IMR-90 (cell line): ENCODE measurements at regions not wholly inside any gene's neighbourhood (a gene's known extent, or its start where the extent isn't known, plus 50 kb on each side); places are given as distances from the start of the nearest gene placed in this dataset.

Experiments used
- ATAC-seq: fragments of 200-7000 bp; cut with Tn5 transposase; 2 replicates; pipeline ENCODE4 v1.9.1; 2020; ENCODE audit warnings: low read depth, mild to moderate bottlenecking, moderate library complexity
- BruUV-seq: library from RNA; stranded (reverse); fragments of 400-500 nt; replicated peaks from 2 replicates; lab custom pipeline; 2021; lab: Mats Ljungman, UMichigan
- CTCF ChIA-PET: fragments of 300-600 bp; formaldehyde crosslinking; extraction: SDS; loops from one replicate; lab custom pipeline; 2021; ENCODE audit warnings: antibody characterized with exemption; lab: Yijun Ruan, JAX
- POLR2A ChIA-PET: fragments of 300-600 bp; sonication (Branson Sonifier 250); formaldehyde crosslinking; loops from one replicate; lab custom pipeline; 2022; ENCODE audit warnings: antibody characterized with exemption; ENCODE audit not compliant: unreplicated experiment; lab: Charles Lee
- DNase-seq: peaks from one replicate; pipeline ENCODE4 v3.0.0; 2013
- H2AFZ ChIP-seq: replicated peaks from 2 replicates; pipeline ENCODE3; 2013; ENCODE audit warnings: low read length, mild to moderate bottlenecking; ENCODE audit not compliant: poor library complexity
- H2AK5ac ChIP-seq: 2 replicates; pipeline ENCODE4 v1.6.1; 2013; ENCODE audit warnings: low read depth, low read length, inconsistent platforms
- H2AK9ac ChIP-seq: replicated peaks from 2 replicates; pipeline ENCODE3; 2013; ENCODE audit warnings: mild to moderate bottlenecking, low read depth, low read length, moderate library complexity; ENCODE audit not compliant: poor library complexity
- H2BK120ac ChIP-seq: 2 replicates; pipeline ENCODE4 v1.6.1; 2013; ENCODE audit warnings: low read depth, low read length, inconsistent platforms
- H2BK15ac ChIP-seq: 3 replicates; pipeline ENCODE4 v1.6.1; 2013; ENCODE audit warnings: low read depth, low read length, inconsistent platforms
- H2BK20ac ChIP-seq: 2 replicates; pipeline ENCODE4 v1.6.1; 2013; ENCODE audit warnings: low read depth, mild to moderate bottlenecking, inconsistent platforms, low read length, moderate library complexity
- H2BK5ac ChIP-seq: 2 replicates; pipeline ENCODE4 v1.6.1; 2013; ENCODE audit warnings: mild to moderate bottlenecking, low read depth, low read length, inconsistent platforms; ENCODE audit not compliant: poor library complexity, severe bottlenecking
- H3K14ac ChIP-seq: replicated peaks from 2 replicates; pipeline ENCODE4 v1.6.1; 2013; ENCODE audit warnings: low read depth, low read length, inconsistent platforms
- H3K18ac ChIP-seq: 2 replicates; pipeline ENCODE4 v1.6.1; 2013; ENCODE audit warnings: low read depth, low read length, control low read depth
- H3K23ac ChIP-seq: 2 replicates; pipeline ENCODE4 v1.6.1; 2013; ENCODE audit warnings: low read depth, low read length, inconsistent platforms
- H3K27ac ChIP-seq: 2 replicates; pipeline ENCODE4 v1.5.1; 2013; ENCODE audit warnings: mild to moderate bottlenecking, control low read depth, low read length; ENCODE audit not compliant: insufficient read depth
- H3K27me3 ChIP-seq: 2 replicates; pipeline ENCODE4 v1.6.1; 2013; ENCODE audit warnings: low read length; ENCODE audit not compliant: control insufficient read depth, insufficient read depth
- H3K36me3 ChIP-seq: 2 replicates; pipeline ENCODE4 v1.6.1; 2013; ENCODE audit warnings: low read length, mixed read lengths; ENCODE audit not compliant: control insufficient read depth, insufficient read depth
- H3K4ac ChIP-seq: 2 replicates; pipeline ENCODE4 v1.6.1; 2013; ENCODE audit warnings: low read depth, low read length, inconsistent platforms
- H3K4me1 ChIP-seq: 2 replicates; pipeline ENCODE4 v1.6.1; 2013; ENCODE audit warnings: low read length, mixed read lengths; ENCODE audit not compliant: control insufficient read depth, insufficient read depth
- H3K4me2 ChIP-seq: 2 replicates; pipeline ENCODE4 v1.6.1; 2013; ENCODE audit warnings: low read depth, mild to moderate bottlenecking, control low read depth, low read length, moderate library complexity
- H3K4me3 ChIP-seq: 2 replicates; pipeline ENCODE4 v1.5.1; 2013; ENCODE audit warnings: low read depth, mild to moderate bottlenecking, control low read depth, low read length, moderate library complexity; ENCODE audit not compliant: insufficient read depth
- H3K56ac ChIP-seq: 2 replicates; pipeline ENCODE4 v1.6.1; 2013; ENCODE audit warnings: low read length, inconsistent platforms; ENCODE audit not compliant: insufficient read depth; ENCODE audit errors: extremely low read depth
- H3K79me1 ChIP-seq, 2 experiments: 2 replicates each; pipeline ENCODE4 v1.6.1; 2013; ENCODE audit warnings: low read length in 2 of 2, inconsistent platforms in 1 of 2, low read depth in 1 of 2
- H3K9ac ChIP-seq: 2 replicates; pipeline ENCODE4 v1.6.1; 2013; ENCODE audit warnings: low read depth, low read length, control low read depth
- H3K9me1 ChIP-seq: 2 replicates; pipeline ENCODE4 v1.6.1; 2013; ENCODE audit warnings: low read length, inconsistent platforms; ENCODE audit not compliant: insufficient read depth
- H3K9me3 ChIP-seq: 2 replicates; pipeline ENCODE4 v1.6.1; 2013; ENCODE audit warnings: low read length; ENCODE audit not compliant: control insufficient read depth, insufficient read depth
- H4K20me1 ChIP-seq: 2 replicates; pipeline ENCODE4 v1.6.1; 2013; ENCODE audit warnings: low read length, inconsistent platforms; ENCODE audit not compliant: insufficient read depth
- H4K5ac ChIP-seq: 2 replicates; pipeline ENCODE4 v1.6.1; 2013; ENCODE audit warnings: mild to moderate bottlenecking, low read depth, low read length, control low read depth
- H4K8ac ChIP-seq, 2 experiments: 2 replicates each; pipeline ENCODE4 v1.6.1; 2013; ENCODE audit warnings: low read depth in 2 of 2, low read length in 2 of 2, control low read depth in 1 of 2, inconsistent platforms in 1 of 2
- H4K91ac ChIP-seq: 2 replicates; pipeline ENCODE4 v1.6.1; 2013; ENCODE audit warnings: low read depth, low read length, inconsistent platforms; ENCODE audit not compliant: insufficient read depth
- BHLHE40 ChIP-seq: fragments of 150-350 bp; IDR thresholded peaks from 2 replicates; pipeline ENCODE4 v1.6.1; 2016; ENCODE audit warnings: mild to moderate bottlenecking, low read depth, low read length
- CEBPB ChIP-seq: IDR thresholded peaks from 2 replicates; pipeline ENCODE4 v1.6.1; 2012; ENCODE audit warnings: low read depth, low read length, improper control_type of control experiment
- CHD1 ChIP-seq: IDR thresholded peaks from 2 replicates; pipeline ENCODE4 v1.6.1; 2012; ENCODE audit warnings: low read depth, low read length, improper control_type of control experiment
- FOS ChIP-seq: fragments of 150-350 bp; IDR thresholded peaks from 2 replicates; pipeline ENCODE4 v1.6.1; 2016; ENCODE audit warnings: low read depth, low read length
- MAFK ChIP-seq: IDR thresholded peaks from 2 replicates; pipeline ENCODE4 v1.6.1; 2012; ENCODE audit warnings: low read depth, low read length, improper control_type of control experiment
- MAZ ChIP-seq: IDR thresholded peaks from 2 replicates; pipeline ENCODE4 v1.6.1; 2012; ENCODE audit warnings: low read depth, mild to moderate bottlenecking, low read length, improper control_type of control experiment, moderate library complexity, borderline replicate concordance
- MXI1 ChIP-seq: IDR thresholded peaks from 2 replicates; pipeline ENCODE4 v1.6.1; 2012; ENCODE audit warnings: low read depth, mild to moderate bottlenecking, low read length, moderate library complexity, borderline replicate concordance
- NFE2L2 ChIP-seq: fragments of 150-350 bp; IDR thresholded peaks from 2 replicates; pipeline ENCODE4 v1.6.1; 2016; ENCODE audit warnings: low read depth, mild to moderate bottlenecking, low read length
- POLR2A ChIP-seq: IDR thresholded peaks from 2 replicates; pipeline ENCODE4 v1.6.1; 2012; ENCODE audit warnings: mild to moderate bottlenecking, low read depth, low read length
- RAD21 ChIP-seq: IDR thresholded peaks from 2 replicates; pipeline ENCODE4 v1.6.1; 2012; ENCODE audit warnings: low read length, improper control_type of control experiment
- RCOR1 ChIP-seq: IDR thresholded peaks from 2 replicates; pipeline ENCODE4 v1.6.1; 2012; ENCODE audit warnings: mild to moderate bottlenecking, low read length, improper control_type of control experiment; ENCODE audit not compliant: insufficient replicate concordance
- RFX5 ChIP-seq: IDR thresholded peaks from 2 replicates; pipeline ENCODE4 v1.8.0; 2012; ENCODE audit warnings: low read depth, mild to moderate bottlenecking, low read length, moderate library complexity
- SMC3 ChIP-seq: fragments of 150-350 bp; IDR thresholded peaks from 2 replicates; pipeline ENCODE4 v1.6.1; 2016; ENCODE audit warnings: low read depth, mild to moderate bottlenecking, antibody characterized with exemption, low read length, moderate library complexity
- WGBS, 2 experiments: methylation state at CpG; one replicate each; pipeline versions ENCODE4 v1.1.5 to v1.1.7; 2013; ENCODE audit warnings: missing lambda C conversion rate in 2 of 2; ENCODE audit not compliant: insufficient read length in 1 of 2; ENCODE audit errors: extremely low coverage in 2 of 2; 5-methylcytosine and 5-hydroxymethylcytosine counted together
- dilution Hi-C: fragments of 300-500 bp; cut with HindIII; formaldehyde crosslinking; loops from one replicate; pipeline ENCODE4 v1.14.3; 2018; ENCODE audit warnings: low sequenced_read_pairs; ENCODE audit not compliant: unreplicated experiment
- in situ Hi-C: fragments of 300-500 bp; cut with MboI; formaldehyde crosslinking; loops from 3 replicates; pipeline ENCODE4 v1.14.3; 2019; ENCODE audit warnings: low sequenced_read_pairs, inconsistent platforms, mixed read lengths
- intact Hi-C: fragments of 100-400 bp; cut with micrococcal nuclease; formaldehyde crosslinking; loops from 2 replicates; pipeline ENCODE4 v1.10.0; 2022
- TF ChIP-seq, protein P1 (sequence below): fragments of 150-350 bp; IDR thresholded peaks from 2 replicates; pipeline ENCODE4 v1.6.1; 2016; ENCODE audit warnings: low read depth, mild to moderate bottlenecking, low read length, moderate library complexity, borderline replicate concordance
- TF ChIP-seq, protein P2 (sequence below): conservative IDR thresholded peaks from 2 replicates; pipeline ENCODE4 v1.5.1; 2012; ENCODE audit warnings: mild to moderate bottlenecking, low read depth, low read length, improper control_type of control experiment
- TF ChIP-seq, protein P3 (sequence below): fragments of 150-350 bp; IDR thresholded peaks from 2 replicates; pipeline ENCODE4 v1.6.1; 2017; ENCODE audit warnings: mild to moderate bottlenecking, antibody characterized with exemption, low read length, low read depth

DNA sequence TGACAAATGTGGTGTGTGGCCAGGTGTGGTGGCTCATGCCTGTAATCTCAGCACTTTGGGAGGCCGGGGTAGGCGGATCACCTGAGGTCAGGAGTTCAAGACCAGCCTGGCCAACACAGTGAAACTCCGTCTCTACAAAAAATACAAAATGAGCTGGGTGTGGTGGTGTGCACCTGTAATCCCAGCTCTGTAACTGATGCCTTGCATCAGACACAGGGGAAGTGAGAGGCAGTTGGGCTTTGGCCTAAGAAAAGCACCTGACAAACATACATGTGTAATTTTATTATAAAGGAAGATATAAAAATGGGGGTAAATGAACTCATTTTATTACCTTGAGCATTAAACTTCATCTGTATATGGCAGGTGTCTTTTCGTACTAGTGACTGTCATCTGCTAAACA is 66.7 kb upstream of the FAM136A start:
- dilution Hi-C loops: no loop called here
- POLR2A ChIA-PET: no interaction called here
- intact Hi-C loops: no loop called here
- in situ Hi-C loops: no loop called here
- Histone ChIP-seq H3K27me3 (no peaks in the 10 kb centered on the region; the same call in 1 of the 2 replicates), H2AFZ (no peak overlapping the region), H3K4me2 (no peak overlapping the region), H4K91ac (no peak overlapping the region), H4K20me1 (no peaks in the 10 kb centered on the region), H3K18ac (no peak overlapping the region), H2BK20ac (no peak overlapping the region), H4K8ac (no peak overlapping the region), H3K9ac (no peak overlapping the region), H3K23ac (no peak overlapping the region), H3K4me3 (no peak overlapping the region), H3K4me1 (0 out of 2 replicates have a peak, but pooled peaks cover 2% of the 10 kb centered on the region), H2BK15ac (no peak overlapping the region), H3K9me1 (no peaks in the 10 kb centered on the region), H3K79me1 (no peaks in the 10 kb centered on the region), H2AK5ac (no peak overlapping the region), H3K36me3 (no peaks in the 10 kb centered on the region), H2BK120ac (no peak overlapping the region), H3K4ac (no peak overlapping the region), H3K14ac (no peak overlapping the region), H2BK5ac (no peak overlapping the region), H2AK9ac (no peak overlapping the region), H3K56ac (no peak overlapping the region), H3K9me3 (no peaks in the 10 kb centered on the region), H3K27ac (no peak overlapping the region), H4K5ac (no peak overlapping the region)
- WGBS, 2 experiments: no CpG with 5 or more reads among the region's 4 CpGs
- ATAC-seq (no peak), DNase-seq (no peak)
- CTCF ChIA-PET: no interaction called here
- no TSS peak for BruUV-seq
- TF ChIP-seq POLR2A: no peak
- no peak for TF ChIP-seq NFE2L2
- TF ChIP-seq SMC3: no peak
- TF ChIP-seq, protein P1, sequence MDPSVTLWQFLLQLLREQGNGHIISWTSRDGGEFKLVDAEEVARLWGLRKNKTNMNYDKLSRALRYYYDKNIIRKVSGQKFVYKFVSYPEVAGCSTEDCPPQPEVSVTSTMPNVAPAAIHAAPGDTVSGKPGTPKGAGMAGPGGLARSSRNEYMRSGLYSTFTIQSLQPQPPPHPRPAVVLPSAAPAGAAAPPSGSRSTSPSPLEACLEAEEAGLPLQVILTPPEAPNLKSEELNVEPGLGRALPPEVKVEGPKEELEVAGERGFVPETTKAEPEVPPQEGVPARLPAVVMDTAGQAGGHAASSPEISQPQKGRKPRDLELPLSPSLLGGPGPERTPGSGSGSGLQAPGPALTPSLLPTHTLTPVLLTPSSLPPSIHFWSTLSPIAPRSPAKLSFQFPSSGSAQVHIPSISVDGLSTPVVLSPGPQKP: no peak
- TF ChIP-seq MAFK: no peak
- TF ChIP-seq RFX5: no peak
- TF ChIP-seq CEBPB: no peak
- no peak for TF ChIP-seq RCOR1
- TF ChIP-seq, protein P2, sequence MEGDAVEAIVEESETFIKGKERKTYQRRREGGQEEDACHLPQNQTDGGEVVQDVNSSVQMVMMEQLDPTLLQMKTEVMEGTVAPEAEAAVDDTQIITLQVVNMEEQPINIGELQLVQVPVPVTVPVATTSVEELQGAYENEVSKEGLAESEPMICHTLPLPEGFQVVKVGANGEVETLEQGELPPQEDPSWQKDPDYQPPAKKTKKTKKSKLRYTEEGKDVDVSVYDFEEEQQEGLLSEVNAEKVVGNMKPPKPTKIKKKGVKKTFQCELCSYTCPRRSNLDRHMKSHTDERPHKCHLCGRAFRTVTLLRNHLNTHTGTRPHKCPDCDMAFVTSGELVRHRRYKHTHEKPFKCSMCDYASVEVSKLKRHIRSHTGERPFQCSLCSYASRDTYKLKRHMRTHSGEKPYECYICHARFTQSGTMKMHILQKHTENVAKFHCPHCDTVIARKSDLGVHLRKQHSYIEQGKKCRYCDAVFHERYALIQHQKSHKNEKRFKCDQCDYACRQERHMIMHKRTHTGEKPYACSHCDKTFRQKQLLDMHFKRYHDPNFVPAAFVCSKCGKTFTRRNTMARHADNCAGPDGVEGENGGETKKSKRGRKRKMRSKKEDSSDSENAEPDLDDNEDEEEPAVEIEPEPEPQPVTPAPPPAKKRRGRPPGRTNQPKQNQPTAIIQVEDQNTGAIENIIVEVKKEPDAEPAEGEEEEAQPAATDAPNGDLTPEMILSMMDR: no peak
- no peak for TF ChIP-seq MXI1
- TF ChIP-seq RAD21: no peak
- TF ChIP-seq CHD1: no peak
- no peak for TF ChIP-seq BHLHE40
- TF ChIP-seq, protein P3, sequence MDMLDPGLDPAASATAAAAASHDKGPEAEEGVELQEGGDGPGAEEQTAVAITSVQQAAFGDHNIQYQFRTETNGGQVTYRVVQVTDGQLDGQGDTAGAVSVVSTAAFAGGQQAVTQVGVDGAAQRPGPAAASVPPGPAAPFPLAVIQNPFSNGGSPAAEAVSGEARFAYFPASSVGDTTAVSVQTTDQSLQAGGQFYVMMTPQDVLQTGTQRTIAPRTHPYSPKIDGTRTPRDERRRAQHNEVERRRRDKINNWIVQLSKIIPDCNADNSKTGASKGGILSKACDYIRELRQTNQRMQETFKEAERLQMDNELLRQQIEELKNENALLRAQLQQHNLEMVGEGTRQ: no peak
- TF ChIP-seq FOS: no peak
- TF ChIP-seq MAZ: no peak
